ENCODE measurements at regions not wholly inside any gene's neighbourhood (a gene's known extent, or its start where the extent isn't known, plus 50 kb on each side); places are given as distances from the start of the nearest gene placed in this dataset.
"Not testable (repeated sequence)": the region's sequence is repeated elsewhere in the genome, so short reads cannot be mapped to it uniquely, and the experiment has no call there.

GRCh38 chr2:225894236-225894980 is 494.9 kb downstream of the NYAP2 start:
- DNase-seq = no peak

GRCh38 chr2:225893151-225893550 is 493.6 kb downstream of the NYAP2 start:
- no peak for DNase-seq

- no peak for DNase-seq
Measured at GRCh38 chr2:225891771-225892170, 492.3 kb downstream of the NYAP2 start.

- no peak for DNase-seq
Measured at GRCh38 chr2:225891013-225891412, 491.5 kb downstream of the NYAP2 start.

- no peak for DNase-seq
Measured at GRCh38 chr2:225889452-225889851, 489.9 kb downstream of the NYAP2 start.

- DNase-seq = no peak
Measured at GRCh38 chr2:225867071-225867470, 467.6 kb downstream of the NYAP2 start.

GRCh38 chr2:225865468-225865867 is 466.0 kb downstream of the NYAP2 start:
- no peak for DNase-seq

- no peak for DNase-seq
Measured at GRCh38 chr2:225864394-225864793, 464.9 kb downstream of the NYAP2 start.

GRCh38 chr2:225842939-225843338 is 443.4 kb downstream of the NYAP2 start:
- no peak for DNase-seq

- no peak for DNase-seq
Measured at GRCh38 chr2:225841314-225841713, 441.8 kb downstream of the NYAP2 start.

- no peak for DNase-seq
Measured at GRCh38 chr2:225837328-225837727, 437.8 kb downstream of the NYAP2 start.

GRCh38 chr2:225824748-225825449 is 425.4 kb downstream of the NYAP2 start:
- no peak for DNase-seq

- no peak for DNase-seq
Measured at GRCh38 chr2:225821351-225821750, 421.8 kb downstream of the NYAP2 start.

- DNase-seq = no peak
Measured at GRCh38 chr2:225820826-225821225, 421.3 kb downstream of the NYAP2 start.

- no peak for DNase-seq
Measured at GRCh38 chr2:225814554-225814953, 415.0 kb downstream of the NYAP2 start.

- DNase-seq = no peak
Measured at GRCh38 chr2:225806105-225806504, 406.6 kb downstream of the NYAP2 start.

- not testable (repeated sequence) for DNase-seq
Measured at GRCh38 chr2:225802076-225802475, 402.6 kb downstream of the NYAP2 start.

- DNase-seq = no peak
Measured at GRCh38 chr2:225797394-225797793, 397.9 kb downstream of the NYAP2 start.

- no peak for DNase-seq
Measured at GRCh38 chr2:225794652-225795400, 395.3 kb downstream of the NYAP2 start.

- DNase-seq = no peak
Measured at GRCh38 chr2:225793736-225794550, 394.4 kb downstream of the NYAP2 start.

- no peak for DNase-seq
Measured at GRCh38 chr2:225788571-225789094, 389.1 kb downstream of the NYAP2 start.

- no peak for DNase-seq
Measured at GRCh38 chr2:225787497-225787896, 388.0 kb downstream of the NYAP2 start.

GRCh38 chr2:225781991-225782390 is 382.5 kb downstream of the NYAP2 start:
- no peak for DNase-seq
